ENCODE measurements at regions not wholly inside any gene's neighbourhood (a gene's known extent, or its start where the extent isn't known, plus 50 kb on each side); places are given as distances from the start of the nearest gene placed in this dataset.
"Not testable (repeated sequence)": the region's sequence is repeated elsewhere in the genome, so short reads cannot be mapped to it uniquely, and the experiment has no call there.

GRCh38 chr21:33972539-33972938, 56.9 kb upstream of the ATP5PO start:
- no peak for DNase-seq

- no peak for DNase-seq
Observed at GRCh38 chr21:33971492-33972013, 55.9 kb upstream of the ATP5PO start.

GRCh38 chr21:33969581-33969980, 54.0 kb upstream of the ATP5PO start:
- no peak for DNase-seq

- DNase-seq: no peak
Observed at GRCh38 chr21:33968995-33969348, 53.4 kb upstream of the ATP5PO start.

GRCh38 chr21:33968080-33968994, 52.7 kb upstream of the ATP5PO start:
- DNase-seq: no peak

GRCh38 chr21:33967086-33967571, 51.5 kb upstream of the ATP5PO start:
- no peak for DNase-seq

GRCh38 chr21:33966324-33966949, 50.8 kb upstream of the ATP5PO start:
- no peak for DNase-seq

GRCh38 chr21:33965662-33966061, 50.1 kb upstream of the ATP5PO start:
- not testable (repeated sequence) for DNase-seq

Data from C1 segment of cervical spinal cord (tissue), 14 donors.